ENCODE measurements at regions not wholly inside any gene's neighbourhood (a gene's known extent, or its start where the extent isn't known, plus 50 kb on each side); places are given as distances from the start of the nearest gene placed in this dataset.

- 86 to 89% methylated on average over 1 of the region's 1 CpG for WGBS, 2 donors
- TF ChIP-seq POLR2A (IDR thresholded peaks at IDR 0.05) (no peak), CTCF (IDR thresholded peaks at IDR 0.05) (no peak), EP300 (IDR thresholded peaks at IDR 0.05) (no peak)
- Histone ChIP-seq H3K9me3 (no peaks in the 10 kb centered on the region), H3K27me3 (no peaks in the 10 kb centered on the region), H3K4me1 (no peaks in the 10 kb centered on the region), H3K36me3 (no peaks in the 10 kb centered on the region), H3K4me3 (no peak overlapping the region), H3K27ac (no peak overlapping the region)
- no peak for DNase-seq (ENCODE audit: low spot score in 2 of 2)
Measured at GRCh38 chr6:135703007-135703406, 148.5 kb upstream of the PDE7B start.

GRCh38 chr6:135703621-135704020 is 147.9 kb upstream of the PDE7B start:
- no peaks in the 10 kb centered on the region for H3K27me3 ChIP-seq
- TF ChIP-seq POLR2A (IDR thresholded peaks at IDR 0.05) (no peak), CTCF (IDR thresholded peaks at IDR 0.05) (no peak), EP300 (IDR thresholded peaks at IDR 0.05) (no peak)
- no peak overlapping the region for H3K4me3 ChIP-seq
- no peaks in the 10 kb centered on the region for H3K9me3 ChIP-seq
- H3K4me1 ChIP-seq, result no peaks in the 10 kb centered on the region
- WGBS, 2 donors, result 67 to 69% methylated on average over 3 of the region's 3 CpGs
- H3K27ac ChIP-seq, result no peak overlapping the region
- no peak for DNase-seq (ENCODE audit: low spot score in 2 of 2)
- H3K36me3 ChIP-seq, result no peaks in the 10 kb centered on the region

- H3K36me3 ChIP-seq, result no peaks in the 10 kb centered on the region
Measured at GRCh38 chr6:135707426-135707825, 144.1 kb upstream of the PDE7B start.

GRCh38 chr6:135710042-135710441 is 141.5 kb upstream of the PDE7B start:
- Histone ChIP-seq H3K27ac (no peak overlapping the region), H3K36me3 (no peaks in the 10 kb centered on the region), H3K4me3 (no peak overlapping the region), H3K4me1 (no peaks in the 10 kb centered on the region), H3K9me3 (no peaks in the 10 kb centered on the region), H3K27me3 (no peaks in the 10 kb centered on the region)
- DNase-seq (ENCODE audit: low spot score in 2 of 2), result no peak
- 88 to 93% methylated on average over 5 of the region's 5 CpGs for WGBS, 2 donors
- no peak for TF ChIP-seq EP300 (IDR thresholded peaks at IDR 0.05)
- TF ChIP-seq CTCF (IDR thresholded peaks at IDR 0.05), result no peak
- no peak for TF ChIP-seq POLR2A (IDR thresholded peaks at IDR 0.05)

More at GRCh38 chr6:135707426-135707825, 144.1 kb upstream of the PDE7B start:
- no peak for DNase-seq (ENCODE audit: low spot score in 2 of 2)
- no peak for TF ChIP-seq POLR2A (IDR thresholded peaks at IDR 0.05)
- TF ChIP-seq CTCF (IDR thresholded peaks at IDR 0.05), result no peak
- TF ChIP-seq EP300 (IDR thresholded peaks at IDR 0.05), result no peak
- Histone ChIP-seq H3K27me3 (no peaks in the 10 kb centered on the region), H3K27ac (no peak overlapping the region), H3K9me3 (no peaks in the 10 kb centered on the region), H3K4me3 (no peak overlapping the region), H3K4me1 (no peaks in the 10 kb centered on the region)
- 39 to 46% methylated on average over 1 of the region's 1 CpG for WGBS, 2 donors

GRCh38 chr6:135722190-135722589 is 129.3 kb upstream of the PDE7B start:
- TF ChIP-seq POLR2A (IDR thresholded peaks at IDR 0.05) (no peak), EP300 (IDR thresholded peaks at IDR 0.05) (no peak), CTCF (IDR thresholded peaks at IDR 0.05) (no peak)
- no peaks in the 10 kb centered on the region for H3K4me1 ChIP-seq
- no peaks in the 10 kb centered on the region for H3K27me3 ChIP-seq
- peaks cover 0 to 18% (median 0%) of the 10 kb centered on the region in 4 donors for H3K9me3 ChIP-seq
- H3K36me3 ChIP-seq, result peaks cover 0 to 6% (median 0%) of the 10 kb centered on the region in 3 donors
- no peak overlapping the region for H3K27ac ChIP-seq
- DNase-seq (ENCODE audit: low spot score in 2 of 2), result no peak
- no peak overlapping the region for H3K4me3 ChIP-seq
